SU-DHL-6 (cell line): ENCODE measurements at regions not wholly inside any gene's neighbourhood (a gene's known extent, or its start where the extent isn't known, plus 50 kb on each side); places are given as distances from the start of the nearest gene placed in this dataset.

ENCODE experiments used
- H2AFZ ChIP-seq: fragments of 200-600 bp; sonication (generic); 2 replicates; pipeline ENCODE4 v1.6.1; 2014; ENCODE audit warnings: low read depth, mild to moderate bottlenecking, moderate library complexity, mixed read lengths, antibody characterized with exemption, low read length; ENCODE audit not compliant: severe bottlenecking
- H3F3A ChIP-seq: fragments of 200-600 bp; shearing (Covaris generic); 2 replicates; pipeline ENCODE4 v1.6.0; 2016; ENCODE audit warnings: antibody characterized with exemption, mild to moderate bottlenecking; ENCODE audit not compliant: insufficient read depth
- H3K27ac ChIP-seq: fragments of 200-600 bp; sonication (generic); 2 replicates; pipeline ENCODE4 v1.5.1; 2016; ENCODE audit warnings: low read depth, mild to moderate bottlenecking, low read length, moderate library complexity, mixed read lengths
- H3K27me3 ChIP-seq: fragments of 200-600 bp; sonication (generic), shearing (Covaris generic); 2 replicates; pipeline ENCODE4 v1.6.0; 2014; ENCODE audit warnings: mild to moderate bottlenecking, low read length
- H3K36me3 ChIP-seq: fragments of 200-600 bp; sonication (generic); 2 replicates; pipeline ENCODE4 v1.6.1; 2014; ENCODE audit warnings: mild to moderate bottlenecking, low read length, mixed read lengths
- H3K4me2 ChIP-seq: fragments of 300-600, 200-600 bp; shearing (Covaris generic), sonication (generic); 2 replicates; pipeline ENCODE4 v1.6.0; 2014; ENCODE audit warnings: low read length, low read depth, mild to moderate bottlenecking; ENCODE audit not compliant: poor library complexity, severe bottlenecking
- H3K4me3 ChIP-seq: fragments of 200-600 bp; sonication (generic); 2 replicates; pipeline ENCODE4 v1.5.1; 2014; ENCODE audit warnings: antibody characterized with exemption, low read length, mild to moderate bottlenecking, mixed read lengths; ENCODE audit not compliant: insufficient read depth, poor library complexity, severe bottlenecking
- H3K79me2 ChIP-seq: fragments of 200-600 bp; sonication (generic); 2 replicates; pipeline ENCODE4 v1.6.1; 2014; ENCODE audit warnings: mild to moderate bottlenecking, low read length, moderate library complexity; ENCODE audit not compliant: insufficient read depth
- H3K9ac ChIP-seq: fragments of 200-600 bp; sonication (generic); 2 replicates; pipeline ENCODE4 v1.7.0; 2014; ENCODE audit warnings: mild to moderate bottlenecking, low read length
- H3K9me2 ChIP-seq: fragments of 200-600 bp; sonication (generic); replicated peaks from 2 replicates; pipeline ENCODE4 v1.6.1; 2014; ENCODE audit warnings: low read length; ENCODE audit not compliant: insufficient read depth
- H3K9me3 ChIP-seq: fragments of 200-600 bp; sonication (generic); 2 replicates; pipeline ENCODE4 v1.6.1; 2014; ENCODE audit warnings: low read length, mixed read lengths; ENCODE audit not compliant: insufficient read depth
- H4K20me1 ChIP-seq: fragments of 200-600 bp; sonication (generic); 2 replicates; pipeline ENCODE4 v1.6.1; 2014; ENCODE audit warnings: low read depth, mild to moderate bottlenecking, antibody characterized with exemption, low read length, moderate library complexity, mixed read lengths
- EZH2phosphoT487 ChIP-seq: fragments of 200-600 bp; sonication (generic), shearing (Covaris generic); conservative IDR thresholded peaks from 2 replicates; pipeline ENCODE4 v1.6.1; 2018; ENCODE audit warnings: mild to moderate bottlenecking, antibody characterized with exemption, low read length, moderate library complexity, mixed read lengths
- TF ChIP-seq, protein P1 (sequence below): fragments of 200-600 bp; sonication (generic); IDR thresholded peaks from one replicate; pipeline ENCODE4 v1.5.1; 2017; ENCODE audit warnings: antibody characterized with exemption, mild to moderate bottlenecking, low read length, moderate library complexity; ENCODE audit not compliant: insufficient read depth, poor library complexity, severe bottlenecking

DNA sequence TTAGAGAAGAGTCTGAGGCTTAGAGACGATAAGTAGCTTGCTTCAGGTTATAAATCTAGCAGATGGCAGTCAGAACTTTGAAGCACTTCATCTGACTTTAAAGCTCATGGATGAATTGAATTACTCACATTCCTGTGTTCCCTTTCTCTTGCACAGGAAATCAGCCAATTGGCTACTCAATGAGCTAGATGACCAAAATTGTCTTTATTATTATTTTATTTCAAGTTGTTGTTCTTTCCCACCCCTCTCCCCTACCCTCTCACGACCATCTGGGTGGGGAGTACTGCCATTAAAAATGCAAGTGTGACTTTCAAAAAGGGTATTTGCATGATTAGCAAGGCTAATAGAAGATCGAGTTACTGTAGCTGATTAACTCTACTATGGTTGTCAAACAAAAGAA lies 491.1 kb downstream of the NR4A2 start:
- TF ChIP-seq, protein P1, sequence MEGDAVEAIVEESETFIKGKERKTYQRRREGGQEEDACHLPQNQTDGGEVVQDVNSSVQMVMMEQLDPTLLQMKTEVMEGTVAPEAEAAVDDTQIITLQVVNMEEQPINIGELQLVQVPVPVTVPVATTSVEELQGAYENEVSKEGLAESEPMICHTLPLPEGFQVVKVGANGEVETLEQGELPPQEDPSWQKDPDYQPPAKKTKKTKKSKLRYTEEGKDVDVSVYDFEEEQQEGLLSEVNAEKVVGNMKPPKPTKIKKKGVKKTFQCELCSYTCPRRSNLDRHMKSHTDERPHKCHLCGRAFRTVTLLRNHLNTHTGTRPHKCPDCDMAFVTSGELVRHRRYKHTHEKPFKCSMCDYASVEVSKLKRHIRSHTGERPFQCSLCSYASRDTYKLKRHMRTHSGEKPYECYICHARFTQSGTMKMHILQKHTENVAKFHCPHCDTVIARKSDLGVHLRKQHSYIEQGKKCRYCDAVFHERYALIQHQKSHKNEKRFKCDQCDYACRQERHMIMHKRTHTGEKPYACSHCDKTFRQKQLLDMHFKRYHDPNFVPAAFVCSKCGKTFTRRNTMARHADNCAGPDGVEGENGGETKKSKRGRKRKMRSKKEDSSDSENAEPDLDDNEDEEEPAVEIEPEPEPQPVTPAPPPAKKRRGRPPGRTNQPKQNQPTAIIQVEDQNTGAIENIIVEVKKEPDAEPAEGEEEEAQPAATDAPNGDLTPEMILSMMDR: no peak
- TF ChIP-seq EZH2phosphoT487: no peak
- H3K4me2 ChIP-seq: no peak overlapping the region
- no peak overlapping the region for H3K27ac ChIP-seq
- no peaks in the 10 kb centered on the region for H3K79me2 ChIP-seq
- no peaks in the 10 kb centered on the region for H3K9me3 ChIP-seq
- no peaks in the 10 kb centered on the region for H3K36me3 ChIP-seq
- no peak overlapping the region for H3K9ac ChIP-seq
- no peaks in the 10 kb centered on the region for H3K9me2 ChIP-seq
- no peaks in the 10 kb centered on the region for H3F3A ChIP-seq
- no peaks in the 10 kb centered on the region for H3K27me3 ChIP-seq
- H3K4me3 ChIP-seq: no peak overlapping the region
- no peaks in the 10 kb centered on the region for H4K20me1 ChIP-seq
- H2AFZ ChIP-seq: no peak overlapping the region

DNA sequence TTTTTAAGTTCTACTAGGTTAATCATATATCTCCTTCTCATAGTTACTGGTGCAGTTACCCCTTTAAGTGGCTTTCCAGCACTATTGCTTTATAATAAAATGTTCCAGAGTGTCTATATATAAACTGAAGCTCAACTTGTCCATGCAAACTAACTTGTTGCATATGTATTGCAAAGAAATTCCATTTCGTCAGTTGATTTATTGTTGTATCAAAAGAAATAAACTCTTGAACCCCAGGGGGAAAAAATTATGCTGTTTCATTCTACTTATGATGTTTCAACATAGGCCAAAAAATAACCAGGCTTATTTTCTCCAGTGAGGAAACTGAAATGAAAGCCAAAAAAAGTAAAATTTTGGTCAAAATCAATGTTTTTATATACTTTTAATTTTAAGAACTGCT lies 491.9 kb downstream of the NR4A2 start:
- no peaks in the 10 kb centered on the region for H3K27me3 ChIP-seq
- no peaks in the 10 kb centered on the region for H3K36me3 ChIP-seq
- H2AFZ ChIP-seq: no peak overlapping the region
- no peaks in the 10 kb centered on the region for H3K79me2 ChIP-seq
- no peak overlapping the region for H3K4me2 ChIP-seq
- no peaks in the 10 kb centered on the region for H4K20me1 ChIP-seq
- H3F3A ChIP-seq: no peaks in the 10 kb centered on the region
- H3K9me2 ChIP-seq: no peaks in the 10 kb centered on the region
- no peak overlapping the region for H3K27ac ChIP-seq
- no peak overlapping the region for H3K4me3 ChIP-seq
- H3K9ac ChIP-seq: no peak overlapping the region
- H3K9me3 ChIP-seq: no peaks in the 10 kb centered on the region
- TF ChIP-seq, protein P1: no peak
- TF ChIP-seq EZH2phosphoT487: no peak

DNA sequence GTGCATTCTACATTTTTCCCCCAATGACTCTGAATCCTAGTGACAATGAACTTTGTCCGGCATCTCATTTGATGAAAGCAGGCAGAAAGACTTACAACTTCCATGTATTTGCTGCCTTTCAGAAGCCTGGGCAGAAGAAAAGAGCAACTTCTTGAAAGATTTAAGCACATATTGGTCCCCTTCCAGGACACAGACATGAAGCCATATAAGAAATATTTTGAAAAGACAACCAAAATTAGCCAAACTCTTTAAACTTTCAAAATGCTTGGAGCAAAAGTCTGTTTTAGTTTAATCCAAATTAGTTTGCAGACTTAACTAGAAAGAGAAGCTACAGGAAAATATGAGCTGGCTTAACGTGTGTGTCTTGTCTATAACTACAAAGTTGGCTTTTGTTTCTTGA lies 492.5 kb downstream of the NR4A2 start:
- Histone ChIP-seq H3K9me2 (no peaks in the 10 kb centered on the region), H3K36me3 (no peaks in the 10 kb centered on the region), H4K20me1 (no peaks in the 10 kb centered on the region), H3K79me2 (no peaks in the 10 kb centered on the region), H3K27me3 (no peaks in the 10 kb centered on the region), H3K4me2 (no peak overlapping the region), H3K4me3 (no peak overlapping the region), H3F3A (no peaks in the 10 kb centered on the region), H3K9me3 (no peaks in the 10 kb centered on the region), H3K27ac (no peak overlapping the region), H3K9ac (no peak overlapping the region), H2AFZ (no peak overlapping the region)
- TF ChIP-seq, protein P1: no peak
- TF ChIP-seq EZH2phosphoT487: no peak

DNA sequence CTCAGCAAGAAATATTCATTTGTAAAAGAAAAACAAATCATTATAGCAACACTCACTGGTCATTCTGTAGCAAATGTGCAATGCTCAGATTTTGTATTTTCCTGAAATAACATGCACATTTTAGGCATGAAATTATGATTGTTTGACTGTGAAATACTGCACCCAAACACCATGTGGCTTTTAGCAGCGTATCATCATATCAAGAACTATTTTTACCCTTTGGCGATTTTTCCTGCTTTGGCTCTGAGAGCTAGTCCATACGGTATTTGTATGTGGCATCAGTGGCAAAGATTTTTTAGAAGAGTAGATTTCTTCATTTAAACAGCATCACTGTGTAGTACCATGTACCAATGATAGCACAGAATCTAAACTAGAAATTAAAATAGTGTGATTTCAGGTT lies 493.1 kb downstream of the NR4A2 start:
- no peaks in the 10 kb centered on the region for H3K27me3 ChIP-seq
- no peaks in the 10 kb centered on the region for H3K9me2 ChIP-seq
- H3K9me3 ChIP-seq: no peaks in the 10 kb centered on the region
- no peaks in the 10 kb centered on the region for H4K20me1 ChIP-seq
- H3K9ac ChIP-seq: no peak overlapping the region
- H3K4me3 ChIP-seq: no peak overlapping the region
- H3K27ac ChIP-seq: no peak overlapping the region
- H3K36me3 ChIP-seq: no peaks in the 10 kb centered on the region
- no peaks in the 10 kb centered on the region for H3F3A ChIP-seq
- TF ChIP-seq EZH2phosphoT487: no peak
- TF ChIP-seq, protein P1: no peak
- no peak overlapping the region for H3K4me2 ChIP-seq
- no peak overlapping the region for H2AFZ ChIP-seq
- no peaks in the 10 kb centered on the region for H3K79me2 ChIP-seq
